HFFc6 (cell line): ENCODE measurements at regions not wholly inside any gene's neighbourhood (a gene's known extent, or its start where the extent isn't known, plus 50 kb on each side); places are given as distances from the start of the nearest gene placed in this dataset.

Source experiments
- DNase-seq: peaks from one replicate; pipeline ENCODE4 v3.0.0-alpha.2; 2018
- H3K27ac Mint-ChIP-seq: 2 replicates; pipeline ENCODE4 v1.8.0; 2020; ENCODE audit warnings: mild to moderate bottlenecking, mixed read lengths
- H3K27me3 Mint-ChIP-seq: 2 replicates; pipeline ENCODE4 v1.8.0; 2021; ENCODE audit warnings: mild to moderate bottlenecking, moderate library complexity, mixed read lengths; ENCODE audit not compliant: insufficient read depth
- H3K36me3 Mint-ChIP-seq: 2 replicates; pipeline ENCODE4 v1.8.0; 2021; ENCODE audit warnings: low read depth, mixed read lengths
- H3K4me1 Mint-ChIP-seq: 2 replicates; pipeline ENCODE4 v1.8.0; 2020; ENCODE audit warnings: low read depth, mixed read lengths
- H3K4me3 Mint-ChIP-seq: 2 replicates; pipeline ENCODE4 v1.8.0; 2020; ENCODE audit warnings: mild to moderate bottlenecking, moderate library complexity, mixed read lengths
- H3K9me3 Mint-ChIP-seq: 2 replicates; pipeline ENCODE4 v1.8.0; 2020; ENCODE audit warnings: mild to moderate bottlenecking, mixed read lengths
- TF ChIP-seq, protein P1 (sequence below): fragments of 200-600 bp; sonication (generic); IDR thresholded peaks from 2 replicates; pipeline ENCODE4 v1.5.0; 2021; ENCODE audit warnings: antibody characterized with exemption, mild to moderate bottlenecking

DNA sequence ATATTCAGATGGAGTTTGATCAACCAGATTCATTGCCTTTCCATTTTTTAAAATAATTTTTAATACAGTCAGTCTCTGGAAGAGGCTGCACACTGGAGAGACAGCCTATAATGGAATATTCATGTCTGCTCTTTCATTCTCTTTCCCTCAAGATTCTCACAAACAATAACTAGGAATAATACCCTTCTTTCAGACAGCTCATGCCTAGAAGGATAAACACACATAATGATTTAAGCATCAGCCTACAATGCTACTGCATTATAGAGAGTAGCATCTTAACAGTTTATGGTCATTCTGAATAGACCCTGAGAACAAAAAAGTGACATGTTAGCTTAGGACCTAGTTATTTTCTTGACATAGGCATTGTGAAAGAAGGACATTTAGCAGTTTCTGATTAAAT lies 1692.3 kb downstream of the GRIK2 start:
- peaks cover 9% of the 10 kb centered on the region; the same call in 1 of the 2 replicates for H3K9me3 Mint-ChIP-seq
- no peak overlapping the region for H3K4me3 Mint-ChIP-seq
- TF ChIP-seq, protein P1, sequence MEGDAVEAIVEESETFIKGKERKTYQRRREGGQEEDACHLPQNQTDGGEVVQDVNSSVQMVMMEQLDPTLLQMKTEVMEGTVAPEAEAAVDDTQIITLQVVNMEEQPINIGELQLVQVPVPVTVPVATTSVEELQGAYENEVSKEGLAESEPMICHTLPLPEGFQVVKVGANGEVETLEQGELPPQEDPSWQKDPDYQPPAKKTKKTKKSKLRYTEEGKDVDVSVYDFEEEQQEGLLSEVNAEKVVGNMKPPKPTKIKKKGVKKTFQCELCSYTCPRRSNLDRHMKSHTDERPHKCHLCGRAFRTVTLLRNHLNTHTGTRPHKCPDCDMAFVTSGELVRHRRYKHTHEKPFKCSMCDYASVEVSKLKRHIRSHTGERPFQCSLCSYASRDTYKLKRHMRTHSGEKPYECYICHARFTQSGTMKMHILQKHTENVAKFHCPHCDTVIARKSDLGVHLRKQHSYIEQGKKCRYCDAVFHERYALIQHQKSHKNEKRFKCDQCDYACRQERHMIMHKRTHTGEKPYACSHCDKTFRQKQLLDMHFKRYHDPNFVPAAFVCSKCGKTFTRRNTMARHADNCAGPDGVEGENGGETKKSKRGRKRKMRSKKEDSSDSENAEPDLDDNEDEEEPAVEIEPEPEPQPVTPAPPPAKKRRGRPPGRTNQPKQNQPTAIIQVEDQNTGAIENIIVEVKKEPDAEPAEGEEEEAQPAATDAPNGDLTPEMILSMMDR: no peak
- no peaks in the 10 kb centered on the region for H3K36me3 Mint-ChIP-seq
- H3K27ac Mint-ChIP-seq: no peak overlapping the region
- H3K27me3 Mint-ChIP-seq: no peaks in the 10 kb centered on the region; the same call in 1 of the 2 replicates
- H3K4me1 Mint-ChIP-seq: no peaks in the 10 kb centered on the region
- DNase-seq: no peak

DNA sequence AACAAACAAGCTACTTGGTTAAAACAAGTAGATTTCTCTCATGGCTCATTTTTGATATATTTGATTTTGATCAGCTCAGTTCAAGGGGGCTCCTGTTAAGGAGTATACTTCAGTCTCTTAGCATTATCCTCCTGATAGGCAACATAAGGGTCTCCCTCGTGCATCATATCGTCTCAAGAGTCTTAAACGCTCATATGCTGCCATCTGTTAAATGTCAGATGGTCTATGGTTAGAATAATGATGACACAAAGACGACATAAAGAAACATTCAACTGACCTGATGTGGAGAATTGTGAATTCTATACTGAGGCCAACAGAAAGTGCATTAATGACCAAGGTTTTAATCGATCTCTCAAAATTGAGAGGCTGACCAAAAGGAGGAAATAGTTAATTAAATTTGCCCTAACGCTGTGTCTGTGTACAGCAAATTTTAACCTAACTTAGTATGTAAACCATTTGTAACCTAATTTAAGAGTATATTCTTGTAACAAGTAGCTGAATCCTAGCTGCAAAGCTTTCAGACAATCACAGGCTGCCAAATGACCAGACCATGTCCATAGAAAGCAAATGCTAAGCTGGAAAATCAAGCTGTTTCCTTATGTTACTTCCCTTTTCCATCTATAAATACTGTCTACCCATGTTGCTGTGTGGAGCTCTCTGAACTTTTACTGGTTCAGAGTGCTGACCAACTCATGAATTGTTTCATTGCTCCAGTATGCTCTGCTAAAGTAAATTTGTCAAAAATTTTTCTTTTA lies 1688.5 kb downstream of the GRIK2 start:
- Mint-ChIP-seq H3K4me3 (no peak overlapping the region), H3K4me1 (no peaks in the 10 kb centered on the region), H3K27me3 (no peaks in the 10 kb centered on the region; the same call in 1 of the 2 replicates), H3K9me3 (peaks cover 22% of the 10 kb centered on the region), H3K36me3 (no peaks in the 10 kb centered on the region; the same call in 1 of the 2 replicates), H3K27ac (no peak overlapping the region)
- no peak for DNase-seq
- TF ChIP-seq, protein P1: no peak

DNA sequence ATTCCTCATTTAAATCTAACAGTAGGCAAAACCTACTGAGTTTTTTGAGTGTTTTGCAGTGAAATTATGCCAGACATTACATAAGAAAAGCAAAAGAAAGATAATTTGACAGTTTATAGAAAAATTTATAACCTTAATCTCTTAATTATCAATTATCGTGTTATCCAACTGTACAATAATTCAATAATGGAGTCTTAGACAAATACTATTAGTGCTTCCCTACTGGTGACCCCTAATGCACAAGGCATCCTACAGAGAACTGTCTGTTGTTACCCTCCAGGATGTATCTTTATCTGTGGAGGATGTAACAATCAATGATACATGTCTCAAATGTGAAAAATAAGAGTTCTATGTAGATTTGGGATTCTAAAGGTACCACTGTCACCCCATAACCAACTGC lies 1687.6 kb downstream of the GRIK2 start:
- Mint-ChIP-seq H3K36me3 (no peaks in the 10 kb centered on the region; the same call in 1 of the 2 replicates), H3K27ac (no peak overlapping the region), H3K9me3 (peaks cover 25% of the 10 kb centered on the region), H3K4me3 (no peak overlapping the region), H3K4me1 (no peaks in the 10 kb centered on the region), H3K27me3 (no peaks in the 10 kb centered on the region; the same call in 1 of the 2 replicates)
- TF ChIP-seq, protein P1: no peak
- no peak for DNase-seq

DNA sequence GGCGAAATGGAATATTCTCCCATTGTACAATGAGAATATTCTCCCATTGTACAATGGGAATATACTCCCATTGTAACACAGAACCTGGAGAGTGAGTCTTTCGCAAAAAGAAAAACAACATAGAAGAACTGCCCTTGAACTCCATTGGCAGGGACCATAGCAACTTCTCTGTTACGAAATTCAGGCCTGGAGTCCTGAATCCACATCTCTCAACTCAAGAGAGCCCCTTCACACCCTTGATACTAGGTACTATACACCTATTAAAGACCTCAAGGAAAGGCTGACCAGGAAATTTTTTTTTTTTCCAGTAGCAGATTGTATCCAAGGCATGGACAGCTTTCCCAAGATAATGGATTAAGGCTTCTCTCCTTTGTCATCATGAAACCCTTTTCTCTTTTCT lies 1687.0 kb downstream of the GRIK2 start:
- DNase-seq: no peak
- no peaks in the 10 kb centered on the region; the same call in 1 of the 2 replicates for H3K36me3 Mint-ChIP-seq
- H3K27ac Mint-ChIP-seq: no peak overlapping the region
- H3K4me1 Mint-ChIP-seq: no peaks in the 10 kb centered on the region
- H3K4me3 Mint-ChIP-seq: no peak overlapping the region
- no peaks in the 10 kb centered on the region; the same call in 1 of the 2 replicates for H3K27me3 Mint-ChIP-seq
- peaks cover 25% of the 10 kb centered on the region for H3K9me3 Mint-ChIP-seq
- TF ChIP-seq, protein P1: no peak

DNA sequence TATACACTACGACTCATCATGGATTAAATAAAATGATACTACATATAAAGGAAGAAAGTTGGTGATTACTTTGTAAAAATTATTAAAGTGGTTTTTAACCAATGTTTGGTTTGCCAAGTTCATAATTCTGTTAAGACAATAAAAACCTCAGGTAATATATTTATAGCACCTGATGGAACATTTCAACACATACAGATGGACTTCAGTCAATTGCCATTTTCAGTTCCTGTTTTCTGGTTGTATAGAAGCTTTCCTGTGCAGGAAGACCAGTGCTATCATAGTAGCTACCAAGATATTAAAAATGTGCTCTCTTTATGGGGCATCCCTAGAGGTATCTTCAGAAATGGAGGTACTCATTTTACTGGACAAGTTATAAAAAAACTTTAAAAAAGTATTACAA lies 1686.4 kb downstream of the GRIK2 start:
- H3K4me3 Mint-ChIP-seq: no peak overlapping the region
- peaks cover 29% of the 10 kb centered on the region for H3K9me3 Mint-ChIP-seq
- TF ChIP-seq, protein P1: no peak
- H3K27ac Mint-ChIP-seq: no peak overlapping the region
- no peaks in the 10 kb centered on the region; the same call in 1 of the 2 replicates for H3K27me3 Mint-ChIP-seq
- no peaks in the 10 kb centered on the region for H3K4me1 Mint-ChIP-seq
- H3K36me3 Mint-ChIP-seq: no peaks in the 10 kb centered on the region; the same call in 1 of the 2 replicates
- DNase-seq: no peak
